ENCODE measurements at regions not wholly inside any gene's neighbourhood (a gene's known extent, or its start where the extent isn't known, plus 50 kb on each side); places are given as distances from the start of the nearest gene placed in this dataset.

DNA sequence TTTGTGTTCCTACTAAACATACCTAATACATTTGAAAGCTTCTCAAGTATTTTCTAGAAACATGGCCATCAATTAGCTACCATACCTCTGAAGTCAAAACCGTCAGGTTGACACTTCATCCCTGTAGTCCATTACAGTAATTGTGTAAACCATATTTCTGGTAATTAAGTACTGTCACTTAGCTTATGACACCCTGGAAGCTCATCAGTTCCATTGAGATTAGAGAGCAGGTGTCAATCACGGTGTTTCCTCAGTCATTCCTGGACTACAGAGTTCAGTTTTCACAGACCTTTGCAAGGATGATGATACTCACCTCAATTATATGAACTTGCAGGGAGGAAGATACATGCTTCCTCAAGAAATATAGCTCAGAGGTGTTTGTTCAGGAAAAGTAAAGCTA, 552.0 kb downstream of the SI start:
- TF ChIP-seq, protein P1, sequence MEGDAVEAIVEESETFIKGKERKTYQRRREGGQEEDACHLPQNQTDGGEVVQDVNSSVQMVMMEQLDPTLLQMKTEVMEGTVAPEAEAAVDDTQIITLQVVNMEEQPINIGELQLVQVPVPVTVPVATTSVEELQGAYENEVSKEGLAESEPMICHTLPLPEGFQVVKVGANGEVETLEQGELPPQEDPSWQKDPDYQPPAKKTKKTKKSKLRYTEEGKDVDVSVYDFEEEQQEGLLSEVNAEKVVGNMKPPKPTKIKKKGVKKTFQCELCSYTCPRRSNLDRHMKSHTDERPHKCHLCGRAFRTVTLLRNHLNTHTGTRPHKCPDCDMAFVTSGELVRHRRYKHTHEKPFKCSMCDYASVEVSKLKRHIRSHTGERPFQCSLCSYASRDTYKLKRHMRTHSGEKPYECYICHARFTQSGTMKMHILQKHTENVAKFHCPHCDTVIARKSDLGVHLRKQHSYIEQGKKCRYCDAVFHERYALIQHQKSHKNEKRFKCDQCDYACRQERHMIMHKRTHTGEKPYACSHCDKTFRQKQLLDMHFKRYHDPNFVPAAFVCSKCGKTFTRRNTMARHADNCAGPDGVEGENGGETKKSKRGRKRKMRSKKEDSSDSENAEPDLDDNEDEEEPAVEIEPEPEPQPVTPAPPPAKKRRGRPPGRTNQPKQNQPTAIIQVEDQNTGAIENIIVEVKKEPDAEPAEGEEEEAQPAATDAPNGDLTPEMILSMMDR (IDR thresholded peaks at IDR 0.05): no peak
- TF ChIP-seq POLR2A (IDR thresholded peaks at IDR 0.05): no peak
